CD14-positive monocyte (primary cell): ENCODE measurements at regions not wholly inside any gene's neighbourhood (a gene's known extent, or its start where the extent isn't known, plus 50 kb on each side); places are given as distances from the start of the nearest gene placed in this dataset.

Experiments
- DNase-seq, 3 donors: peaks; one replicate each; pipeline ENCODE4 v3.0.0-alpha.2; 2011 to 2022
- H2AFZ ChIP-seq: 2 replicates; pipeline ENCODE4 v1.6.0; 2012; ENCODE audit warnings: mild to moderate bottlenecking, low read depth, low read length, inconsistent platforms; ENCODE audit not compliant: insufficient read depth, poor library complexity, severe bottlenecking
- H3K27ac ChIP-seq, 2 donors: 1 replicate in 1 of 2; 2 replicates in 1 of 2; pipeline ENCODE4 v1.5.1; 2012 to 2013; ENCODE audit warnings: low read length in 2 of 2, control low read depth in 1 of 2, inconsistent platforms in 1 of 2, low read depth in 1 of 2, mild to moderate bottlenecking in 1 of 2
- H3K27me3 ChIP-seq, 2 donors: one replicate each; pipeline versions ENCODE4 v1.6.0 to v1.6.1; 2011 to 2013; ENCODE audit warnings: low read length in 2 of 2; ENCODE audit not compliant: control insufficient read depth in 2 of 2, insufficient read depth in 2 of 2
- H3K36me3 ChIP-seq, 2 donors: replicated peaks in 1 of 2; 1 replicate in 1 of 2; 2 replicates in 1 of 2; pipeline versions ENCODE4 v1.5.1 to v1.6.1; 2012 to 2013; ENCODE audit warnings: low read length in 2 of 2, control low read depth in 1 of 2, inconsistent platforms in 1 of 2, mild to moderate bottlenecking in 1 of 2; ENCODE audit not compliant: insufficient read depth in 2 of 2, control insufficient read depth in 1 of 2
- H3K4me1 ChIP-seq, 2 donors: 1 replicate in 1 of 2; 2 replicates in 1 of 2; pipeline versions ENCODE4 v1.5.1 to v1.6.1; 2012 to 2013; ENCODE audit warnings: low read length in 2 of 2, control low read depth in 1 of 2, inconsistent platforms in 1 of 2, mild to moderate bottlenecking in 1 of 2, moderate library complexity in 1 of 2; ENCODE audit not compliant: insufficient read depth in 2 of 2, control insufficient read depth in 1 of 2
- H3K4me2 ChIP-seq: replicated peaks from 2 replicates; pipeline ENCODE3; 2012; ENCODE audit warnings: low read length, moderate library complexity, mild to moderate bottlenecking; ENCODE audit not compliant: poor library complexity, severe bottlenecking; ENCODE audit errors: extremely low read depth
- H3K4me3 ChIP-seq, 3 experiments: fragments of 200-600 bp in 1 of 3; sonication (generic) in 1 of 3; replicated peaks in 1 of 3; 1 replicate in 2 of 3; 2 replicates in 1 of 3; pipeline ENCODE4 v1.5.1; 2011 to 2013; ENCODE audit warnings: low read length in 3 of 3, mild to moderate bottlenecking in 3 of 3, control low read depth in 2 of 3, low read depth in 2 of 3, inconsistent platforms in 1 of 3, moderate library complexity in 1 of 3
- H3K79me2 ChIP-seq: 2 replicates; pipeline ENCODE4 v1.6.0; 2012; ENCODE audit warnings: mild to moderate bottlenecking, control low read depth, inconsistent platforms, low read length, moderate library complexity; ENCODE audit not compliant: insufficient read depth
- H3K9ac ChIP-seq: 2 replicates; pipeline ENCODE4 v1.6.0; 2017; ENCODE audit warnings: low read length, mild to moderate bottlenecking; ENCODE audit not compliant: insufficient read depth, poor library complexity, severe bottlenecking
- H3K9me3 ChIP-seq, 2 donors: replicated peaks in 1 of 2; 1 replicate in 1 of 2; 2 replicates in 1 of 2; pipeline versions ENCODE4 v1.5.1 to v1.6.1; 2012 to 2013; ENCODE audit warnings: low read length in 2 of 2, control low read depth in 1 of 2; ENCODE audit not compliant: control insufficient read depth in 1 of 2, insufficient read depth in 1 of 2
- H4K20me1 ChIP-seq: 2 replicates; pipeline ENCODE4 v1.6.0; 2012; ENCODE audit warnings: mild to moderate bottlenecking, low read length, control low read depth, moderate library complexity; ENCODE audit not compliant: insufficient read depth
- H3K27ac Mint-ChIP-seq, 7 donors: one replicate each; pipeline ENCODE4 v1.8.0; 2020; ENCODE audit warnings: mild to moderate bottlenecking in 7 of 7, mixed read lengths in 7 of 7, moderate library complexity in 6 of 7, inconsistent platforms in 2 of 7
- H3K27me3 Mint-ChIP-seq, 3 donors: one replicate each; pipeline ENCODE4 v1.8.0; 2021 to 2022; ENCODE audit warnings: low read depth in 3 of 3, mild to moderate bottlenecking in 3 of 3, mixed read lengths in 3 of 3, moderate library complexity in 3 of 3, inconsistent platforms in 1 of 3
- H3K36me3 Mint-ChIP-seq, 2 donors: one replicate each; pipeline ENCODE4 v1.8.0; 2020; ENCODE audit warnings: mixed read lengths in 2 of 2, inconsistent platforms in 1 of 2, mild to moderate bottlenecking in 1 of 2
- H3K4me1 Mint-ChIP-seq: one replicate; pipeline ENCODE4 v1.8.0; 2020; ENCODE audit warnings: mild to moderate bottlenecking, mixed read lengths
- H3K4me3 Mint-ChIP-seq, 2 donors: one replicate each; pipeline ENCODE4 v1.8.0; 2020; ENCODE audit warnings: mild to moderate bottlenecking in 2 of 2, mixed read lengths in 2 of 2, moderate library complexity in 1 of 2
- H3K9me3 Mint-ChIP-seq, 7 donors: one replicate each; pipeline ENCODE4 v1.8.0; 2020 to 2022; ENCODE audit warnings: mixed read lengths in 7 of 7, mild to moderate bottlenecking in 6 of 7, moderate library complexity in 6 of 7, inconsistent platforms in 2 of 7
- WGBS: methylation state at CpG from one replicate; pipeline ENCODE4 v1.1.5; 2013; ENCODE audit warnings: missing lambda C conversion rate; ENCODE audit not compliant: insufficient coverage; 5-methylcytosine and 5-hydroxymethylcytosine counted together
- intact Hi-C, 2 donors: fragments of 100-400 bp; cut with micrococcal nuclease; formaldehyde crosslinking; loops; one replicate each; pipeline versions ENCODE4 v1.15.0 to v1.15.1; 2023
- TF ChIP-seq, protein P1 (sequence below): fragments of 200-600 bp; IDR thresholded peaks from one replicate; pipeline ENCODE4 v1.8.0; 2022; ENCODE audit warnings: antibody characterized with exemption, mild to moderate bottlenecking

DNA sequence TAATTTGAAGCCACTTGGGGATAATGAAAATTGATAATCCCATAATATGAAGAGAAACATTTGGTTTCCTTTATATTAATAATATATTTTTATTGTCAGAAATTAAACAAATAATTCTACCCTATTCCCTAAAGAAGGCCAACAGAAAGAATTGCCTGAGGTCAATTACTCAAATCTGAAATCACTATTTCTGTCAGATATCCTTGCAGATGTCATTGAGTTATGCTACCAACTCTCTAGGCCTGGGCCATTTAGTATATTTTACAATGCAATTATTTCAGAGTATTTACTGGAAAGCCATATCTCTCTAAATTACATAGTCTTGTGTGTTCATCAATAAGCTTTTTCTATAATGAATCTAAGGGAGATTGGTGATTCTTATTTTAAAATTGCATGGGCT is 498.1 kb downstream of the KIF20B start:
- Histone ChIP-seq H3K9me3 (no peaks in the 10 kb centered on the region), H2AFZ (no peak overlapping the region), H3K27ac (no peak overlapping the region), H4K20me1 (no peaks in the 10 kb centered on the region), H3K4me2 (no peak overlapping the region), H3K36me3 (no peaks in the 10 kb centered on the region), H3K79me2 (no peaks in the 10 kb centered on the region), H3K4me3 (no peak overlapping the region), H3K4me1 (no peaks in the 10 kb centered on the region), H3K9ac (no peak overlapping the region), H3K27me3 (no peaks in the 10 kb centered on the region)
- no peak for DNase-seq
- Mint-ChIP-seq H3K36me3 (no peaks in the 10 kb centered on the region), H3K4me3 (no peak overlapping the region), H3K27ac (no peak overlapping the region), H3K27me3 (no peaks in the 10 kb centered on the region), H3K4me1 (no peaks in the 10 kb centered on the region), H3K9me3 (peaks cover 0 to 3% (median 0%) of the 10 kb centered on the region in 7 donors)
- intact Hi-C loops: no loop called here
- TF ChIP-seq, protein P1, sequence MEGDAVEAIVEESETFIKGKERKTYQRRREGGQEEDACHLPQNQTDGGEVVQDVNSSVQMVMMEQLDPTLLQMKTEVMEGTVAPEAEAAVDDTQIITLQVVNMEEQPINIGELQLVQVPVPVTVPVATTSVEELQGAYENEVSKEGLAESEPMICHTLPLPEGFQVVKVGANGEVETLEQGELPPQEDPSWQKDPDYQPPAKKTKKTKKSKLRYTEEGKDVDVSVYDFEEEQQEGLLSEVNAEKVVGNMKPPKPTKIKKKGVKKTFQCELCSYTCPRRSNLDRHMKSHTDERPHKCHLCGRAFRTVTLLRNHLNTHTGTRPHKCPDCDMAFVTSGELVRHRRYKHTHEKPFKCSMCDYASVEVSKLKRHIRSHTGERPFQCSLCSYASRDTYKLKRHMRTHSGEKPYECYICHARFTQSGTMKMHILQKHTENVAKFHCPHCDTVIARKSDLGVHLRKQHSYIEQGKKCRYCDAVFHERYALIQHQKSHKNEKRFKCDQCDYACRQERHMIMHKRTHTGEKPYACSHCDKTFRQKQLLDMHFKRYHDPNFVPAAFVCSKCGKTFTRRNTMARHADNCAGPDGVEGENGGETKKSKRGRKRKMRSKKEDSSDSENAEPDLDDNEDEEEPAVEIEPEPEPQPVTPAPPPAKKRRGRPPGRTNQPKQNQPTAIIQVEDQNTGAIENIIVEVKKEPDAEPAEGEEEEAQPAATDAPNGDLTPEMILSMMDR: no peak

DNA sequence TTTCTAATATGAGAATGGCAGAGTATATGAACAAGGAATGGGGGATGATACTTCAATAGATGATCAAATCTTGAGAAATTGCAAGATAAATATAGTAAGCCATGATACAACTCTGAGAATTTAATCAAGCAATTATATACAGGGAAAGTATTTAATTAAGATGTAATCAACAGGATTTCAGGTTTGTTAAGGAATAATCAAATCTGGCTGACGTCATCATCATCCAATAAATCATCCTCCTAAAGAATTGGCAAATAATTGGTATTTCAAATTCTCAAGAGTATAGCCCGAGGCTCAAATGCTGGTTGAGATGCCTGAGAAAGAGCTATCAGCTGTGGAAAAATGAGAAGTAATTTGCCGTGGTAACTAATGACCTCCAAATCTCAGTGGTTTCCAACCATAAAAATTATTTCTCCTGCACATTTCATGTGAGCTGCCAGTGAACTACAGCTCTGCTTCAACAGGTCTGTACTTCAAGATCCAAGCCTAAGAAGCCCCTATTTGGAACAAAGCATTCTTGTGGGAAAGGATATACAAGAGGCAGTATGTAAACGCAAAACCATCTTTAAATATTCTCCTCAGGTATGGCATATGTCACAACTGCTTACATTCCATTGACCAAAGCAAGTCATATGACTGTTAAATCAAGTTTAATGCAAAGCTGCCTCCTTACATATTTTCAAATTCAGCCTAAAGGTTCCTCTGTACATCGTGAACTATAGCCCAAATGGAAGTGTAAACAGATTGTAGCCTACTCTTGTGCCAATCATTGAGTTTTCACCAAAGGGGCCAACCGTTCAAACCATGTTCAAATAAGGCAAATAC is 503.0 kb downstream of the KIF20B start:
- Histone ChIP-seq H4K20me1 (no peaks in the 10 kb centered on the region), H3K9ac (no peak overlapping the region), H3K9me3 (no peaks in the 10 kb centered on the region), H3K27me3 (no peaks in the 10 kb centered on the region), H3K4me3 (no peak overlapping the region), H3K4me2 (no peak overlapping the region), H3K27ac (no peak overlapping the region), H2AFZ (no peak overlapping the region), H3K4me1 (no peaks in the 10 kb centered on the region), H3K36me3 (no peaks in the 10 kb centered on the region), H3K79me2 (no peaks in the 10 kb centered on the region)
- Mint-ChIP-seq H3K4me3 (no peak overlapping the region), H3K27ac (no peak overlapping the region), H3K4me1 (no peaks in the 10 kb centered on the region), H3K9me3 (peaks cover 0 to 6% (median 0%) of the 10 kb centered on the region in 7 donors), H3K27me3 (no peaks in the 10 kb centered on the region), H3K36me3 (no peaks in the 10 kb centered on the region)
- TF ChIP-seq, protein P1: no peak
- WGBS: 88% methylated on average over 1 of the region's 6 CpGs
- intact Hi-C loops: no loop called here
- no peak for DNase-seq
